ENCODE measurements at regions not wholly inside any gene's neighbourhood (a gene's known extent, or its start where the extent isn't known, plus 50 kb on each side); places are given as distances from the start of the nearest gene placed in this dataset.

DNA sequence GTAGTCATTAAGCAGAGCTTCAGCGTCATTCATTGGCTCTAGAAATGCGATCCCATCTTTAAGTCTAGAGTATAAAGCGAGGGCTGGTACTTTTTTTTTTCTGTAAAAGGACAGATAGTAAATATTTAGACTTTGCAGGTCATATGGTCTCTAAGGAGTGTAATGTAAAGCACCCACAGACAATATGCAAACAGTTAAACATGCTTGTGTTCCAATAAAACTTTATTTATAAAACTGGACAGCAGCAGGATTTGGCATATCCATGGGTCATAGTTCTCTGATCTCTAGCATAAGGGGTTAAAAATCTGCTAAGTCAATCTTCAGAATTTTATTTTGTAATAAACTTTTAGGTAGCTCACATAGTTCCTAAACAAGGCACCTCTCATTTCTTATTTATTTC lies 226.8 kb upstream of the TBC1D5 start:
- WGBS (ENCODE audit: insufficient coverage), result 100% methylated on average over 3 of the region's 3 CpGs
- Histone ChIP-seq H3K9me3 (ENCODE audit: control extremely low read depth in 1 of 5, control insufficient read depth in 4 of 5, insufficient read depth in 2 of 5, low read depth in 1 of 5, low read length in 4 of 5) (no peaks in the 10 kb centered on the region), H3K36me3 (ENCODE audit: control insufficient read depth in 4 of 4, insufficient read depth in 4 of 4, low read length in 3 of 4) (no peaks in the 10 kb centered on the region), H3K27ac (ENCODE audit: insufficient read depth in 1 of 2, low read depth in 1 of 2, low read length in 2 of 2, poor library complexity in 1 of 2, severe bottlenecking in 2 of 2) (no peak overlapping the region), H3K27me3 (replicated peaks in 2 of 5; ENCODE audit: control insufficient read depth in 4 of 5, insufficient read depth in 5 of 5, low read length in 4 of 5) (no peaks in the 10 kb centered on the region), H3K4me3 (ENCODE audit: control insufficient read depth in 1 of 7, extremely low read depth in 1 of 7, insufficient read depth in 4 of 7, low read depth in 2 of 7, low read length in 6 of 7) (no peak overlapping the region), H3K4me1 (ENCODE audit: control extremely low read depth in 1 of 4, control insufficient read depth in 4 of 4, insufficient read depth in 4 of 4, low read length in 3 of 4) (peaks cover 2 to 17% (median 10%) of the 10 kb centered on the region in 4 experiments)
- no peak for DNase-seq
- POLR2A ChIA-PET, result no interaction called here
- CTCF ChIA-PET, result interaction anchor here (1.7 to 2.5 kb wide), 2 partner anchors 11 to 399 kb away, joined by 3 to 6 read pairs; no protein-coding TSS in a partner anchor

DNA sequence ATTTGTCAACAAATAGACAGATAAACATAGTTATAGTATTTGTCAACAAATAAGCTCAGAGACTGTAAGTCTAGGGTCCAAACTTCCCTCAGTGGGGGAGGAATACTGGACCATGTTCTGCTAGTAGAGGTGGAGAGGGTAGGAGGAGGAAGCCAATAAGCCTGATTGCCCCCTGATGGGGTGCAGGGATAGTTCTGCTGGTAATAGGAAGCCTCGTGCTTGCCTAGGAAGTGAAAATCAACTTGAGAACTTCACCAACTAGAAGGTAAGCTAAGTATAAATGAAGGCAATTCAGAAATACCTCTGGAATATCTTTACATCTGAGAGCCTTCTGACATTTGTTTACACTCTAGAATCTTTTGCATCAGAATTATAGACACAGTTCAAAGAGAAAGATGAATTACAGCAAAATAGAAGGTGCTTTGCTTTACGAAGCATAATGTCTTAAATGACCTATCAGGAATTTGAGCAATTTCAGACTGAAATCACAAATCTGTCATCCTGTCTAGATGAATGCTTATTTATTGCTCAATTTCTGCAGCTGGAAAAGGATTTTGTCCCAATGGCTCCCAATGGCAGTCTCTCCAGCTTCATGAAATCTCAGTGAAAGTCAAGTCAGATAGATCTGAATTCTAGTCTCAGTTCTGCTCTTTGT lies 225.6 kb upstream of the TBC1D5 start:
- Histone ChIP-seq H3K36me3 (ENCODE audit: control insufficient read depth in 4 of 4, insufficient read depth in 4 of 4, low read length in 3 of 4) (no peaks in the 10 kb centered on the region), H3K27me3 (replicated peaks in 2 of 5; ENCODE audit: control insufficient read depth in 4 of 5, insufficient read depth in 5 of 5, low read length in 4 of 5) (no peaks in the 10 kb centered on the region), H3K4me3 (ENCODE audit: control insufficient read depth in 1 of 7, extremely low read depth in 1 of 7, insufficient read depth in 4 of 7, low read depth in 2 of 7, low read length in 6 of 7) (no peak overlapping the region), H3K4me1 (ENCODE audit: control extremely low read depth in 1 of 4, control insufficient read depth in 4 of 4, insufficient read depth in 4 of 4, low read length in 3 of 4) (peaks cover 2 to 21% (median 11%) of the 10 kb centered on the region in 4 experiments), H3K27ac (ENCODE audit: insufficient read depth in 1 of 2, low read depth in 1 of 2, low read length in 2 of 2, poor library complexity in 1 of 2, severe bottlenecking in 2 of 2) (no peak overlapping the region), H3K9me3 (ENCODE audit: control extremely low read depth in 1 of 5, control insufficient read depth in 4 of 5, insufficient read depth in 2 of 5, low read depth in 1 of 5, low read length in 4 of 5) (no peaks in the 10 kb centered on the region)
- ChIA-PET CTCF (interaction anchor here (0.6 to 2.5 kb wide), 3 partner anchors 12 to 31 kb away, joined by 3 to 6 read pairs (median 6); no protein-coding TSS in a partner anchor), POLR2A (interaction anchor here (0.5 kb wide), 1 partner anchor 468 kb away, joined by 4 read pairs; no protein-coding TSS in a partner anchor)
- WGBS (ENCODE audit: insufficient coverage), result 80% methylated on average over 1 of the region's 2 CpGs
- no peak for DNase-seq

DNA sequence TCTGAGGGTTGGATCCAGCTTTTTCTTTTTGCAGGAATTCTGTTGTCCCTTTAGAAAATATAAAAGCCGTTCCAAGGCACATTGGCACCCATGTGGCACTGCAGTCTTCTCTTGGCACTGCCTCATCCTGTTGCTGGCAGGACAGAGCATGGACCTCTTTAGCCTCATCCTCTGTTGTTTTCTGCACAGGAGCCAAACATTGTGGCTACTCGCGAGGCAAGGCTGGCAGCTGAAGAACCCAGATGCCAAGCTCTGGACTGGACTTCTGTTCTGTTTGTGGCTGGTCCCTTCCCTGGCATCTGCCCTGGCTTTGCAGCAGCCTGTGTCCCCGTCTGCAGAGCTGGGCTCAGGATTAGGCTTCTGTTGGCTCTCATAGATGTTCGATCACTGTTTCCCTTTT lies 224.7 kb upstream of the TBC1D5 start:
- H3K4me3 ChIP-seq (ENCODE audit: control insufficient read depth in 1 of 7, extremely low read depth in 1 of 7, insufficient read depth in 4 of 7, low read depth in 2 of 7, low read length in 6 of 7), result no peak overlapping the region
- DNase-seq, result no peak
- H3K4me1 ChIP-seq (ENCODE audit: control extremely low read depth in 1 of 4, control insufficient read depth in 4 of 4, insufficient read depth in 4 of 4, low read length in 3 of 4), result peaks cover 0 to 18% (median 5%) of the 10 kb centered on the region in 4 experiments
- H3K36me3 ChIP-seq (ENCODE audit: control insufficient read depth in 4 of 4, insufficient read depth in 4 of 4, low read length in 3 of 4), result no peaks in the 10 kb centered on the region
- ChIA-PET CTCF (interaction anchor here (1.2 kb wide), 1 partner anchor 30 kb away, joined by 6 read pairs; no protein-coding TSS in a partner anchor), POLR2A (no interaction called here)
- H3K27ac ChIP-seq (ENCODE audit: insufficient read depth in 1 of 2, low read depth in 1 of 2, low read length in 2 of 2, poor library complexity in 1 of 2, severe bottlenecking in 2 of 2), result no peak overlapping the region
- no peaks in the 10 kb centered on the region for H3K9me3 ChIP-seq (ENCODE audit: control extremely low read depth in 1 of 5, control insufficient read depth in 4 of 5, insufficient read depth in 2 of 5, low read depth in 1 of 5, low read length in 4 of 5)
- 98% methylated on average over 5 of the region's 5 CpGs for WGBS (ENCODE audit: insufficient coverage)
- no peaks in the 10 kb centered on the region for H3K27me3 ChIP-seq (replicated peaks in 2 of 5; ENCODE audit: control insufficient read depth in 4 of 5, insufficient read depth in 5 of 5, low read length in 4 of 5)

DNA sequence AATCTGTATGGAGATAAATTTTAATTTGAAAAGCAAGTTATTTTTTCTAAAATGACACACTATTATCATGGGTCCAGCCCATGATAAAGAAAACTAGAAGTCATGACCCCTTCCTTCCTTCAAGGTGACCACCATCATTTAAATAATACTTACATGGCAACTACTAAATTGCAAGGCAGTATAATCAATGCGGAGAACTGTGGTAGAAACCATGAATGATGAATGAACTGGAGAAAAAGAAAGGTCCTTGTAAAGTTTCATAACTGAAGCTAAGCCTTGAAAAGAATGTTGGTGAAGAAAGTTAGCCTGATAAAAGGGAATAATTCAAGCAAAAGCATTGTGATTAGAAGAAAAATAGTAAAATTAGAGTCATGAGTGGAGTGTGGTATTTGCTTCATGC lies 222.9 kb upstream of the TBC1D5 start:
- POLR2A ChIA-PET, result no interaction called here
- no peak for DNase-seq

DNA sequence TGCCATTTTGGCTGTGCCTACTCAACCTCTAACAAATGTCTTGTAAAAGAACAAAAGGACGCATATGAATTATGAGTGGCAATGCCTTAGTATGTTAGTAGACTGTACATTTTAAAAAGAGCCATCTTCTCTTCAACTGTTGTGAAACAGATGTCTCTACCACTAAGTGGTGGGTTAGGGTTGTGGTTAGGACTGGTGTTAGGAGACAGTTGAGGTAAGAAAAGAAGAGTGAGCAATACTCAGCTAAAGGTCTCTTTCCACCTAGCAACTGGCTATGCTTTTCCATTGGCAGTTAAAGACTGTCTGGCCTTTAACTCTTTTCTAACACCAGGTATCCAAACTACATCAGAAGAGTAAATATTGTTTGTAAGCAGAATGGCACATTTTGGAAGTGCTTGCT lies 221.7 kb upstream of the TBC1D5 start:
- Histone ChIP-seq H3K27me3 (replicated peaks in 2 of 5; ENCODE audit: control insufficient read depth in 4 of 5, insufficient read depth in 5 of 5, low read length in 4 of 5) (no peaks in the 10 kb centered on the region), H3K4me1 (ENCODE audit: control extremely low read depth in 1 of 4, control insufficient read depth in 4 of 4, insufficient read depth in 4 of 4, low read length in 3 of 4) (peaks cover 0 to 11% (median 1%) of the 10 kb centered on the region in 4 experiments), H3K4me3 (ENCODE audit: control insufficient read depth in 1 of 7, extremely low read depth in 1 of 7, insufficient read depth in 4 of 7, low read depth in 2 of 7, low read length in 6 of 7) (no peak overlapping the region), H3K9me3 (ENCODE audit: control extremely low read depth in 1 of 5, control insufficient read depth in 4 of 5, insufficient read depth in 2 of 5, low read depth in 1 of 5, low read length in 4 of 5) (no peaks in the 10 kb centered on the region), H3K27ac (ENCODE audit: insufficient read depth in 1 of 2, low read depth in 1 of 2, low read length in 2 of 2, poor library complexity in 1 of 2, severe bottlenecking in 2 of 2) (no peak overlapping the region), H3K36me3 (ENCODE audit: control insufficient read depth in 4 of 4, insufficient read depth in 4 of 4, low read length in 3 of 4) (no peaks in the 10 kb centered on the region)
- POLR2A ChIA-PET, result no interaction called here
- CTCF ChIA-PET, result interaction anchor here (0.9 kb wide), 1 partner anchor 10 kb away, joined by 4 read pairs; no protein-coding TSS in a partner anchor
- peak in 2 of 3 donors; percentile 73 to 76 for DNase-seq
- WGBS (ENCODE audit: insufficient coverage), result 100% methylated on average over 1 of the region's 1 CpG

More for the DNA sequence above, 222.9 kb upstream of the TBC1D5 start:
- Histone ChIP-seq H3K9me3 (ENCODE audit: control extremely low read depth in 1 of 5, control insufficient read depth in 4 of 5, insufficient read depth in 2 of 5, low read depth in 1 of 5, low read length in 4 of 5) (no peaks in the 10 kb centered on the region), H3K36me3 (ENCODE audit: control insufficient read depth in 4 of 4, insufficient read depth in 4 of 4, low read length in 3 of 4) (no peaks in the 10 kb centered on the region), H3K27ac (ENCODE audit: insufficient read depth in 1 of 2, low read depth in 1 of 2, low read length in 2 of 2, poor library complexity in 1 of 2, severe bottlenecking in 2 of 2) (no peak overlapping the region), H3K4me3 (ENCODE audit: control insufficient read depth in 1 of 7, extremely low read depth in 1 of 7, insufficient read depth in 4 of 7, low read depth in 2 of 7, low read length in 6 of 7) (no peak overlapping the region), H3K4me1 (ENCODE audit: control extremely low read depth in 1 of 4, control insufficient read depth in 4 of 4, insufficient read depth in 4 of 4, low read length in 3 of 4) (peaks cover 0 to 15% (median 1%) of the 10 kb centered on the region in 4 experiments), H3K27me3 (replicated peaks in 2 of 5; ENCODE audit: control insufficient read depth in 4 of 5, insufficient read depth in 5 of 5, low read length in 4 of 5) (no peaks in the 10 kb centered on the region)
- WGBS (ENCODE audit: insufficient coverage), result 100% methylated on average over 1 of the region's 1 CpG
- CTCF ChIA-PET, result no interaction called here

DNA sequence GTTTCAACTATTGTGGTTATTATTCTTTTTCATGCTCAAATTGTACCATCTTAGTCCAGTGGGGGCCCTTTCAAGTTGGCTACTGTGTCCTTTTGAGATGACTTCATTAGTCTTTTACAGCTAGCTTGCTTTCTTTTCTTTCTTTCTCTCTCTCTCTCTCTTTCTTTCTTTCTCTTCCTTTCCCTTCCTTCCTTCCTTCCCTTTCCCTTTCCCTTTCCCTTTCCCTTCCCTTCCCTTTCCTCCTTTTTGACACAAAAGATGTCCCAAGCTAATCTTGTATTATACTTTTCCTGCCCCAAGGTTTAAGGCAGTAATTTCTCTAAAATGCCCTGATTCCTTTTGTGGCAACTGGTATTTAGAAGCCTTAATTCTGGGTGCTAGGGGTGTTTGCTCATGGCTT lies 213.0 kb upstream of the TBC1D5 start:
- POLR2A ChIA-PET, result no interaction called here

DNA sequence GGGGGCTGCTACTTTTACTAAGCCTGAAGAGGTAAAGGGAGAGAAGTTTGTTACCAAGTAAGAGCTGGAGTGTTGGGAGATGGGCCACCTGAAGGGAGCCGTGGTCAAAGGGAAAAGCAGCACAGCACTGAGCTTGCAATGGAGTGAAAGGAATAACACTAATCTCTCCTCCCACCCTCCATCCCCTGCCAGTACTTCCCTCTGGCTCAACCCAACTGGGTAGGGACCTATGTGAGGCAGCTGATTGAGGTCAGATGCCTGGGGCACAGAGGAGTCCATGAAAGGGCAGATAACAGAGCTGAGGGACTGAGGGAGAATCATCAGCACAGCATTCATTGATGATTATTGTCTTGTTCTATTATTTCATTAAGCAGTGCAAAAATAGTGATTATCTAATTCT lies 212.4 kb upstream of the TBC1D5 start:
- Histone ChIP-seq H3K27ac (ENCODE audit: insufficient read depth in 1 of 2, low read depth in 1 of 2, low read length in 2 of 2, poor library complexity in 1 of 2, severe bottlenecking in 2 of 2) (no peak overlapping the region), H3K27me3 (replicated peaks in 2 of 5; ENCODE audit: control insufficient read depth in 4 of 5, insufficient read depth in 5 of 5, low read length in 4 of 5) (no peaks in the 10 kb centered on the region), H3K4me3 (ENCODE audit: control insufficient read depth in 1 of 7, extremely low read depth in 1 of 7, insufficient read depth in 4 of 7, low read depth in 2 of 7, low read length in 6 of 7) (no peak overlapping the region), H3K36me3 (ENCODE audit: control insufficient read depth in 4 of 4, insufficient read depth in 4 of 4, low read length in 3 of 4) (no peaks in the 10 kb centered on the region), H3K4me1 (ENCODE audit: control extremely low read depth in 1 of 4, control insufficient read depth in 4 of 4, insufficient read depth in 4 of 4, low read length in 3 of 4) (no peaks in the 10 kb centered on the region), H3K9me3 (ENCODE audit: control extremely low read depth in 1 of 5, control insufficient read depth in 4 of 5, insufficient read depth in 2 of 5, low read depth in 1 of 5, low read length in 4 of 5) (peaks cover 0 to 26% (median 3%) of the 10 kb centered on the region in 5 experiments)
- POLR2A ChIA-PET, result interaction anchor here (0.6 kb wide), 1 partner anchor 15 kb away, joined by 3 read pairs; no protein-coding TSS in a partner anchor
- no peak for DNase-seq
- CTCF ChIA-PET, result interaction anchor here (1.1 kb wide), 1 partner anchor 28 kb away, joined by 3 read pairs; no protein-coding TSS in a partner anchor
- 100% methylated on average over 1 of the region's 1 CpG for WGBS (ENCODE audit: insufficient coverage)

More for the DNA sequence above, 213.0 kb upstream of the TBC1D5 start:
- Histone ChIP-seq H3K4me3 (ENCODE audit: control insufficient read depth in 1 of 7, extremely low read depth in 1 of 7, insufficient read depth in 4 of 7, low read depth in 2 of 7, low read length in 6 of 7) (no peak overlapping the region), H3K36me3 (ENCODE audit: control insufficient read depth in 4 of 4, insufficient read depth in 4 of 4, low read length in 3 of 4) (no peaks in the 10 kb centered on the region), H3K4me1 (ENCODE audit: control extremely low read depth in 1 of 4, control insufficient read depth in 4 of 4, insufficient read depth in 4 of 4, low read length in 3 of 4) (no peaks in the 10 kb centered on the region), H3K9me3 (ENCODE audit: control extremely low read depth in 1 of 5, control insufficient read depth in 4 of 5, insufficient read depth in 2 of 5, low read depth in 1 of 5, low read length in 4 of 5) (peaks cover 0 to 22% (median 3%) of the 10 kb centered on the region in 5 experiments), H3K27me3 (replicated peaks in 2 of 5; ENCODE audit: control insufficient read depth in 4 of 5, insufficient read depth in 5 of 5, low read length in 4 of 5) (no peaks in the 10 kb centered on the region), H3K27ac (ENCODE audit: insufficient read depth in 1 of 2, low read depth in 1 of 2, low read length in 2 of 2, poor library complexity in 1 of 2, severe bottlenecking in 2 of 2) (no peak overlapping the region)
- CTCF ChIA-PET, result interaction anchor here (1.1 kb wide), 1 partner anchor 27 kb away, joined by 3 read pairs; no protein-coding TSS in a partner anchor
- no peak for DNase-seq

Data from common myeloid progenitor, CD34-positive (primary cell).